ENCODE measurements at regions not wholly inside any gene's neighbourhood (a gene's known extent, or its start where the extent isn't known, plus 50 kb on each side); places are given as distances from the start of the nearest gene placed in this dataset.
"Not testable (repeated sequence)": the region's sequence is repeated elsewhere in the genome, so short reads cannot be mapped to it uniquely, and the experiment has no call there.

DNA sequence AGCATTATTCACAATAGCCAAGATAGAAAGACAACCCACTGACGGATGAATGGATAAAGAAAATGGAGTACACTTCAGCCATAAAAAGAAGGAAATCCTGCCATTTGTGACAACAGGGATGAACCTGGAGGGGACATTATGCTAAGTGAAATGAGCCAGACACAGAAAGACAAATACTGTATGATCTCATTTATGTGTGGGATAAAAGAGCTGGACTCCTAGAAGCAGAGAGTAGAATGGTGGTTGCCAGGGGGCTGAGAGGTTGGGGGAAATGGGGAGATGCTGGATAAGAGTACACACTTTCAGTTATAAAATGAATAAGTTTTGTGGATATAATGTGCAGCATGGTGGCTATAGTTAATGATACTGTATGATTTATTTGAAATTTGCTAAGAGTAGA lies 124.4 kb downstream of the SEC23IP start:
- Histone ChIP-seq H3K9me3 (ENCODE audit: control insufficient read depth, insufficient read depth, low read length) (no peaks in the 10 kb centered on the region), H3K4me1 (ENCODE audit: control insufficient read depth, insufficient read depth, low read length) (no peaks in the 10 kb centered on the region), H3K27ac (ENCODE audit: low read length) (no peak overlapping the region), H3K4me3 (ENCODE audit: low read length) (no peak overlapping the region), H3K27me3 (ENCODE audit: control insufficient read depth, insufficient read depth, low read length) (no peaks in the 10 kb centered on the region), H3K36me3 (ENCODE audit: control insufficient read depth, insufficient read depth, low read length) (no peaks in the 10 kb centered on the region)
- WGBS (ENCODE audit: insufficient coverage, insufficient read length) = no CpG with 5 or more reads among the region's 1 CpG
- DNase-seq (ENCODE audit: low read depth, low spot score) = no peak

DNA sequence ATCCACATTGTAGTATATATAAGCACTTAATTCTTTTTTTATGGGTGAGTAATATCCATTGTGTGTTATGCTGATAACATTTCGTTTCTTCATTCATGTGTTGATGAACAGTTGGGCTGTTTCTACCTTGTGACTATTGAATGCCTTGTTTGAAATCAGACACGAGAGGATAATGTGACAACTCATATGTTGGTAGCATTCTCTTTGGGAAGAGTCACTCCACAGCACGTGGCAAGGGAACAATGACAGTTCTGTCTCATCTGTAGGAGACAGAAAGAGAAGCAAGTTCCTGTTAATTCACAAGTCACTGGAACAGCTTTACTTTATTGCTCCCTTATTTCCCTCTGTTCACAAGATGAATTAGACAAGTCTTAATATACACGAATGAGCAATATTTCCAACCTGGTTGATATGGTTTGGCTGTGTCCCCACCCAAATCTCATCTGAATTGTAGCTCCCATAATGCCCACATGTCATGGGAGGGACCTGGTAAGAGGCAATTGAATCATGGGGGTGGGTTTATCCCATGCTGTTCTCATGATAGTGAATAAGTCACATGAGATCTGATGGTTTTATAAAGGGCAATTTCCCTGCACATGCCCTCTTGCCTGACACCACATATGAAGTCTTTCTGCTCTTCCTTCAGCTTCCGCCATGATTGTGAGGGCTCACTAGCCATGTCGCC lies 125.3 kb downstream of the SEC23IP start:
- Histone ChIP-seq H3K27me3 (ENCODE audit: control insufficient read depth, insufficient read depth, low read length) (no peaks in the 10 kb centered on the region), H3K9me3 (ENCODE audit: control insufficient read depth, insufficient read depth, low read length) (no peaks in the 10 kb centered on the region), H3K4me3 (ENCODE audit: low read length) (no peak overlapping the region), H3K36me3 (ENCODE audit: control insufficient read depth, insufficient read depth, low read length) (no peaks in the 10 kb centered on the region), H3K4me1 (ENCODE audit: control insufficient read depth, insufficient read depth, low read length) (no peaks in the 10 kb centered on the region), H3K27ac (ENCODE audit: low read length) (no peak overlapping the region)
- DNase-seq (ENCODE audit: low read depth, low spot score) = no peak
- WGBS (ENCODE audit: insufficient coverage, insufficient read length) = no CpG with 5 or more reads among the region's 6 CpGs

- H3K27ac ChIP-seq (ENCODE audit: low read length) = no peak overlapping the region
- DNase-seq (ENCODE audit: low read depth, low spot score) = no peak
- H3K9me3 ChIP-seq (ENCODE audit: control insufficient read depth, insufficient read depth, low read length) = no peaks in the 10 kb centered on the region
- no peaks in the 10 kb centered on the region for H3K4me1 ChIP-seq (ENCODE audit: control insufficient read depth, insufficient read depth, low read length)
- H3K36me3 ChIP-seq (ENCODE audit: control insufficient read depth, insufficient read depth, low read length) = no peaks in the 10 kb centered on the region
- no peak overlapping the region for H3K4me3 ChIP-seq (ENCODE audit: low read length)
- no CpG with 5 or more reads among the region's 5 CpGs for WGBS (ENCODE audit: insufficient coverage, insufficient read length)
- H3K27me3 ChIP-seq (ENCODE audit: control insufficient read depth, insufficient read depth, low read length) = no peaks in the 10 kb centered on the region
Measured at GRCh38 chr10:120018695-120019094, 126.2 kb downstream of the SEC23IP start.

DNA sequence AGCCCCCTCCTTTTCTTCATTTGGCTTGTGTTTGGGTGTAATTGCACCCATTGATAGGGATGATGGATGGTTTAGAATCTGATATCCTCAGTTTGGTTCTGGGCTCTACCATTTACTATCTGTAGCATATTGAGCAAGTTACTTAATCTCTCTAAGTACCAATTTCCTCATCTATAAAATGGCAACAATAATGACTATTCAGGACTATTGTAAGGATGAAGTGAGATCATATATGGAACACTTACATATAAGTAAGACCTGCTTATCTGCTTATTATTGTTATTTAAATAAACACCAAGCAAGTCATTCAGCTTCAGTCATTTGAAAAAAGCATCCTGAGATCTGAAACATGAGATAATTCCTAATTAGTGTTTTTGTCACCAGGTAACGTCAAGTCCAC lies 127.0 kb downstream of the SEC23IP start:
- DNase-seq (ENCODE audit: low read depth, low spot score) = no peak
- no peaks in the 10 kb centered on the region for H3K27me3 ChIP-seq (ENCODE audit: control insufficient read depth, insufficient read depth, low read length)
- H3K36me3 ChIP-seq (ENCODE audit: control insufficient read depth, insufficient read depth, low read length) = no peaks in the 10 kb centered on the region
- no CpG with 5 or more reads among the region's 1 CpG for WGBS (ENCODE audit: insufficient coverage, insufficient read length)
- H3K27ac ChIP-seq (ENCODE audit: low read length) = no peak overlapping the region
- H3K4me1 ChIP-seq (ENCODE audit: control insufficient read depth, insufficient read depth, low read length) = no peaks in the 10 kb centered on the region
- H3K9me3 ChIP-seq (ENCODE audit: control insufficient read depth, insufficient read depth, low read length) = no peaks in the 10 kb centered on the region
- H3K4me3 ChIP-seq (ENCODE audit: low read length) = no peak overlapping the region

DNA sequence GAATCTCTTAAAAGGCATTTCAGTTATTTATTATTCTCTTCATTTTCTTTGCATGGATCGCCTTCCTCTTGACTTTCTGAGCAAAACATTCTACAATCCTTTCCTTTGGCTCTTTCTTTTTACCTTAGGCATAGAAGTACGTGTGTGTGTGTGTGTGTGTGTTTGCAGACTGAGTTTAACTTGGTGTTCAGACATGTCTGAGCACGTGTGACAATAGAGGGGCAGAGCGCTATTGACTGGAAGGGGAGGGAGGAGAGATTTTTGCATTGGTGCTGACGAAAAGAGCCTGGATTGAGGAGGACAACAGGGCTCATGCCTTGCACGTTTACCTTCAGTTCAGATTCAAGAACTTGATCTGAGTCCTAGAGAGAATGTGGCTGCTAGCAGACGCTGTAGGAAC lies 129.8 kb downstream of the SEC23IP start:
- no peaks in the 10 kb centered on the region for H3K27me3 ChIP-seq (ENCODE audit: control insufficient read depth, insufficient read depth, low read length)
- H3K4me1 ChIP-seq (ENCODE audit: control insufficient read depth, insufficient read depth, low read length) = no peaks in the 10 kb centered on the region
- no peak for DNase-seq (ENCODE audit: low read depth, low spot score)
- no peaks in the 10 kb centered on the region for H3K36me3 ChIP-seq (ENCODE audit: control insufficient read depth, insufficient read depth, low read length)
- WGBS (ENCODE audit: insufficient coverage, insufficient read length) = no CpG with 5 or more reads among the region's 7 CpGs
- no peak overlapping the region for H3K4me3 ChIP-seq (ENCODE audit: low read length)
- H3K9me3 ChIP-seq (ENCODE audit: control insufficient read depth, insufficient read depth, low read length) = no peaks in the 10 kb centered on the region
- no peak overlapping the region for H3K27ac ChIP-seq (ENCODE audit: low read length)

DNA sequence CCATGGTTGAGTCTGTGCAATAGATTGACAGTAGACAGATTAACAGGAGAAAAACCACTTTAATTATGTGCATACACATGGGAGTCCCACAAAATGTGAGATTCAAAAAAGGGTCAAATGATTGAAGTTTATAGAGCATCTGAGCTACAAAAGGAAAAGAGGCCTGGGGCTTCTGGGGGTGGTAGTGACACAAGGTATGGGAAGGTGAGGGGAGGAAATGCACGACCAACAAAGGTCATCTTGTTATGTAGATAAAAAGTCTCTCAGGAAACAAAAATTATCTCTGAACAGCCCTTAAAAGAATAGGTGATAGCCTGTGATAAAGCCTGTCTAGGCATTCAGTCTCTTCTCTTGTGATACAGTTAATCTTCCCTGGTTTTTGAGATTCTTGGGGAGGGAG lies 141.7 kb downstream of the SEC23IP start:
- Histone ChIP-seq H3K4me3 (ENCODE audit: low read length) (no peak overlapping the region), H3K4me1 (ENCODE audit: control insufficient read depth, insufficient read depth, low read length) (no peaks in the 10 kb centered on the region), H3K9me3 (ENCODE audit: control insufficient read depth, insufficient read depth, low read length) (no peaks in the 10 kb centered on the region), H3K36me3 (ENCODE audit: control insufficient read depth, insufficient read depth, low read length) (no peaks in the 10 kb centered on the region), H3K27ac (ENCODE audit: low read length) (no peak overlapping the region), H3K27me3 (ENCODE audit: control insufficient read depth, insufficient read depth, low read length) (no peaks in the 10 kb centered on the region)
- WGBS (ENCODE audit: insufficient coverage, insufficient read length) = no CpG with 5 or more reads among the region's 1 CpG
- no peak for DNase-seq (ENCODE audit: low read depth, low spot score)

DNA sequence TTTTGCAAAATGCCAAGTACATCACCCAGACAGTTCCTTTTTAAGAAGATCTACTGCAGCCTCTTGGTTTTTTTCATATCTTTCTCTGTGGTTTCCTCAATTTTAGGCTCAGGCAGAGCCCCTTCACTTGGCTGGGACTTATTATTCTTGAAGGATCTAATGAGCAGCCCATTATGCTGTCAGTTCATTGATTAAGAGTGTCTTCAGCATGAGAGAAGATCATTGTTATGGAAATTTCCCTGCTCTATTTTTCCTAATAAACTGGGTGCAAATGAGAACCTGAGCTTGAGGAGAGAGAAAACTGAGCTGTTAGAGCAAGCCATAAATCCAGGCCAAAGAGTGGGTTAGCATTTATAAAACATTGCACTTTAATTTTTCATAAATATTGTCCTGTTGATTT lies 146.5 kb downstream of the SEC23IP start:
- DNase-seq (ENCODE audit: low read depth, low spot score) = no peak
- H3K9me3 ChIP-seq (ENCODE audit: control insufficient read depth, insufficient read depth, low read length) = no peaks in the 10 kb centered on the region
- no peak overlapping the region for H3K27ac ChIP-seq (ENCODE audit: low read length)
- no peaks in the 10 kb centered on the region for H3K36me3 ChIP-seq (ENCODE audit: control insufficient read depth, insufficient read depth, low read length)
- H3K27me3 ChIP-seq (ENCODE audit: control insufficient read depth, insufficient read depth, low read length) = no peaks in the 10 kb centered on the region
- H3K4me1 ChIP-seq (ENCODE audit: control insufficient read depth, insufficient read depth, low read length) = no peaks in the 10 kb centered on the region
- H3K4me3 ChIP-seq (ENCODE audit: low read length) = no peak overlapping the region

GRCh38 chr10:120039826-120040225 lies 147.3 kb downstream of the SEC23IP start:
- no CpG with 5 or more reads among the region's 6 CpGs for WGBS (ENCODE audit: insufficient coverage, insufficient read length)

DNA sequence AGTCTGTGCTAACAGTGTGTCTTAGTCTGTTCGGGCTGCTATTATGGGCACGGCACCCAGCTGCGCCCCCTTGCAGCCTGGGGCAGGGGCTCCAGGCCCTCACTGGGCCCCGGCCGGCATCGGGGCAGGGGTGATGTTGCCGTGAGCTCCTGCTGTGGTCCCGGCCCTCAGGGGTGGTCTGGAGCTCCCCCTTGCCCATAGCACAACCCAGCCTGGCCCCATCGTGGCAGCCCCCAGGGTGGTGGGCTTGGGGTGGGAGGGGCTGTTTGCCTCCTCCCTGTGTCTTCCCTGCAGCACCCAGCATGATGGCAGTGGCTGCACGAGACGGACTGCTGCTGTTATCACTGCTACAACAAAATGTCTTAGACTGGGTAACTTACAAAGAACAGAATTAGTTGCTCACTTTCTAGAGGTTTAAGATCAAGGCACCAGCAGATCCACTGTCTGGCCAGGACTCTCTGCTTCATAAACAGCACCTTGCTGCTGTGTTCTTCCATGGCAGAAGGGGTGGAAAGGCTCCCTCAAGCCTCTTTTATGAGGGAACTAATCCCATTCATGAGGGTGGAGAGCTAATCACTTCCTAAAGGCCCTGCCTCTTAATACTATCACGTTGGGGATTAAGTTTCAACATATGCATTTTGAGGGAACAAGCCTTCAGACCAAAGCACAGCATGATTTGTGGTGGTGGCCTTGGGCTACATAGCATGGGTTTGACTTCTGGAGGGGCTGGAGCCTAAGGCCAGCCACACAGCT lies 149.5 kb downstream of the SEC23IP start:
- Histone ChIP-seq H3K4me3 (ENCODE audit: low read length) (no peak overlapping the region), H3K27me3 (ENCODE audit: control insufficient read depth, insufficient read depth, low read length) (no peaks in the 10 kb centered on the region), H3K27ac (ENCODE audit: low read length) (no peak overlapping the region), H3K4me1 (ENCODE audit: control insufficient read depth, insufficient read depth, low read length) (no peaks in the 10 kb centered on the region), H3K9me3 (ENCODE audit: control insufficient read depth, insufficient read depth, low read length) (no peaks in the 10 kb centered on the region), H3K36me3 (ENCODE audit: control insufficient read depth, insufficient read depth, low read length) (no peaks in the 10 kb centered on the region)
- no CpG with 5 or more reads among the region's 12 CpGs for WGBS (ENCODE audit: insufficient coverage, insufficient read length)
- DNase-seq (ENCODE audit: low read depth, low spot score) = no peak

More at GRCh38 chr10:120039826-120040225, 147.3 kb downstream of the SEC23IP start:
- no peak for DNase-seq (ENCODE audit: low read depth, low spot score)
- Histone ChIP-seq H3K4me1 (ENCODE audit: control insufficient read depth, insufficient read depth, low read length) (no peaks in the 10 kb centered on the region), H3K36me3 (ENCODE audit: control insufficient read depth, insufficient read depth, low read length) (no peaks in the 10 kb centered on the region), H3K27me3 (ENCODE audit: control insufficient read depth, insufficient read depth, low read length) (no peaks in the 10 kb centered on the region), H3K9me3 (ENCODE audit: control insufficient read depth, insufficient read depth, low read length) (no peaks in the 10 kb centered on the region), H3K27ac (ENCODE audit: low read length) (no peak overlapping the region), H3K4me3 (ENCODE audit: low read length) (no peak overlapping the region)

DNA sequence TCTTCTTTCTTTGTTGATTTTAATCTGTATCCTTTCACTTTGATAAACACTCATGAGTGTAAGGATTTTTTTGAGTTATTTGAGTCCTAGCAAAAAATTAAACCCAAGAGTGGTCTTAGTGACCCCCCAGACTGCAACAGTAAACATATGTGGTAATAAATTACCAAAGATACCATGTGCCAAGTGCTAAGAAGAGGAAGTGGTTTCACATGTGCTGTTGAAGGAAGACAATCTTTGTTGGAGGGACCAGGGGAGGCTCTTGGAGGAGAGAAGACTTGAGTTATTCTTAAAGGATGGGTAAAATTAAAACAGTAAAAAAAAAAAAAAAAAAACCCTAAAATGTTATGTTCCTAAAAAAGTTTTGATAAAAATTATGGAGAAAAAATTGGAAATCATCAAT lies 150.2 kb downstream of the SEC23IP start:
- Histone ChIP-seq H3K4me3 (ENCODE audit: low read length) (no peak overlapping the region), H3K9me3 (ENCODE audit: control insufficient read depth, insufficient read depth, low read length) (no peaks in the 10 kb centered on the region), H3K27ac (ENCODE audit: low read length) (no peak overlapping the region), H3K4me1 (ENCODE audit: control insufficient read depth, insufficient read depth, low read length) (no peaks in the 10 kb centered on the region), H3K27me3 (ENCODE audit: control insufficient read depth, insufficient read depth, low read length) (no peaks in the 10 kb centered on the region), H3K36me3 (ENCODE audit: control insufficient read depth, insufficient read depth, low read length) (no peaks in the 10 kb centered on the region)
- no peak for DNase-seq (ENCODE audit: low read depth, low spot score)

- not testable (repeated sequence) for H3K9me3 ChIP-seq (ENCODE audit: control insufficient read depth, insufficient read depth, low read length); H3K27ac ChIP-seq (ENCODE audit: low read length); H3K36me3 ChIP-seq (ENCODE audit: control insufficient read depth, insufficient read depth, low read length); DNase-seq (ENCODE audit: low read depth, low spot score); H3K4me3 ChIP-seq (ENCODE audit: low read length); H3K4me1 ChIP-seq (ENCODE audit: control insufficient read depth, insufficient read depth, low read length); H3K27me3 ChIP-seq (ENCODE audit: control insufficient read depth, insufficient read depth, low read length)
- WGBS (ENCODE audit: insufficient coverage, insufficient read length) = no CpG with 5 or more reads among the region's 7 CpGs
Measured at GRCh38 chr10:120047373-120047772, 154.8 kb downstream of the SEC23IP start.
